GM13976 (cell line): ENCODE measurements at regions not wholly inside any gene's neighbourhood (a gene's known extent, or its start where the extent isn't known, plus 50 kb on each side); places are given as distances from the start of the nearest gene placed in this dataset.
"Not testable (repeated sequence)": the region's sequence is repeated elsewhere in the genome, so short reads cannot be mapped to it uniquely, and the experiment has no call there.

Experiments
- DNase-seq: peaks from one replicate; pipeline ENCODE4 v3.0.0; 2012; ENCODE audit warnings: low spot score
- CTCF ChIP-seq: IDR thresholded peaks from 2 replicates; pipeline ENCODE4 v1.5.1; 2012; ENCODE audit warnings: borderline replicate concordance, mild to moderate bottlenecking; ENCODE audit not compliant: insufficient read depth; ENCODE audit errors: extremely low read depth, missing control alignments, control extremely low read depth
- in situ Hi-C: fragments of 300-500 bp; cut with MboI; formaldehyde crosslinking; loops from one replicate; pipeline ENCODE4 v1.12.0; 2022; ENCODE audit warnings: low sequenced_read_pairs, mixed read lengths, inconsistent platforms; ENCODE audit not compliant: unreplicated experiment

- in situ Hi-C loops, result no loop called here
- DNase-seq, result no peak
- TF ChIP-seq CTCF, result no peak
Observed at GRCh38 chr9:82764061-82764668, 298.8 kb downstream of the RASEF start.

GRCh38 chr9:82774707-82775231 lies 288.2 kb downstream of the RASEF start:
- DNase-seq, in situ Hi-C loops: not testable (repeated sequence)

GRCh38 chr9:82776508-82776907 lies 286.4 kb downstream of the RASEF start:
- DNase-seq, result no peak
- TF ChIP-seq CTCF, result no peak
- in situ Hi-C loops, result no loop called here

- in situ Hi-C loops, result no loop called here
- DNase-seq, result no peak
- TF ChIP-seq CTCF, result no peak
Observed at GRCh38 chr9:82777366-82777765, 285.6 kb downstream of the RASEF start.

- in situ Hi-C loops, DNase-seq: not testable (repeated sequence)
Observed at GRCh38 chr9:82778923-82779322, 284.0 kb downstream of the RASEF start.

GRCh38 chr9:82780017-82780416 lies 282.9 kb downstream of the RASEF start:
- no peak for TF ChIP-seq CTCF
- DNase-seq, result no peak
- in situ Hi-C loops, result no loop called here

GRCh38 chr9:82781921-82782392 lies 281.0 kb downstream of the RASEF start:
- in situ Hi-C loops, result no loop called here
- no peak for TF ChIP-seq CTCF
- DNase-seq, result no peak

- in situ Hi-C loops, result no loop called here
- no peak for TF ChIP-seq CTCF
Observed at GRCh38 chr9:82783045-82783444, 279.9 kb downstream of the RASEF start.

More at GRCh38 chr9:82783045-82783444, 279.9 kb downstream of the RASEF start:
- DNase-seq, result no peak
